SJCRH30 (cell line): ENCODE measurements at regions not wholly inside any gene's neighbourhood (a gene's known extent, or its start where the extent isn't known, plus 50 kb on each side); places are given as distances from the start of the nearest gene placed in this dataset.
"Not testable (repeated sequence)": the region's sequence is repeated elsewhere in the genome, so short reads cannot be mapped to it uniquely, and the experiment has no call there.

ENCODE experiments used
- DNase-seq, 2 experiments: peaks; one replicate each; pipeline ENCODE4 v3.0.0-alpha.2; 2015 to 2020
- H3K27ac ChIP-seq: fragments of 250-450 bp; sonication (Bioruptor Pico); 2 replicates; pipeline ENCODE4 v1.5.1; 2020; ENCODE audit warnings: mild to moderate bottlenecking, moderate library complexity
- H3K27me3 ChIP-seq: fragments of 250-450 bp; sonication (Bioruptor Pico); 2 replicates; pipeline ENCODE4 v1.5.1; 2020; ENCODE audit warnings: mild to moderate bottlenecking, moderate library complexity
- H3K36me3 ChIP-seq: fragments of 250-450 bp; sonication (Bioruptor Pico); 2 replicates; pipeline ENCODE4 v1.5.1; 2020; ENCODE audit warnings: mild to moderate bottlenecking, moderate library complexity
- H3K4me1 ChIP-seq: fragments of 250-450 bp; sonication (Bioruptor Pico); 2 replicates; pipeline ENCODE4 v1.5.1; 2020; ENCODE audit warnings: mild to moderate bottlenecking, moderate library complexity
- H3K4me3 ChIP-seq: fragments of 250-450 bp; sonication (Bioruptor Pico); 2 replicates; pipeline ENCODE4 v1.5.1; 2020; ENCODE audit warnings: mild to moderate bottlenecking, moderate library complexity
- H3K9me3 ChIP-seq: fragments of 250-450 bp; sonication (Bioruptor Pico); replicated peaks from 2 replicates; pipeline ENCODE4 v1.5.1; 2020; ENCODE audit warnings: mild to moderate bottlenecking, moderate library complexity

DNA sequence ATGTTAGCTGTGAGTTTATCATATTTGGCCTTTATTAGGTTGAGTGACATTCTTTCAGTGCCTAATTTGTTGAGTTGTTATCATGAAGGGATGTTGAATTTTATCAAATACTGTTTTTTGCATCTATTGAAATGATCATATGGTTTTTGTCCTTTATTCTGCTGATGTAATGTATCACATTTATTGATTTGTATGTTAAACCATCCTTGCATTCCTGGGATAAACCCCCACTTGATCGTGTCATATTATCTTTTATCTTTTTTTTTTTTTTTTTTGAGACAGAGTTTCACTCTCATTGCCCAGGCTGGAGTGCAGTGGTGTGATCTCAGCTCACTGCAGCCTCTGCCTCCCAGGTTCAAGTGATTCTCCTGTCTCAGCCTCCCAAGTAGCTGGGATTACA, 51.9 kb upstream of the MFGE8 start:
- H3K27ac ChIP-seq, H3K4me1 ChIP-seq, H3K9me3 ChIP-seq, DNase-seq, H3K4me3 ChIP-seq, H3K36me3 ChIP-seq, H3K27me3 ChIP-seq: not testable (repeated sequence)

DNA sequence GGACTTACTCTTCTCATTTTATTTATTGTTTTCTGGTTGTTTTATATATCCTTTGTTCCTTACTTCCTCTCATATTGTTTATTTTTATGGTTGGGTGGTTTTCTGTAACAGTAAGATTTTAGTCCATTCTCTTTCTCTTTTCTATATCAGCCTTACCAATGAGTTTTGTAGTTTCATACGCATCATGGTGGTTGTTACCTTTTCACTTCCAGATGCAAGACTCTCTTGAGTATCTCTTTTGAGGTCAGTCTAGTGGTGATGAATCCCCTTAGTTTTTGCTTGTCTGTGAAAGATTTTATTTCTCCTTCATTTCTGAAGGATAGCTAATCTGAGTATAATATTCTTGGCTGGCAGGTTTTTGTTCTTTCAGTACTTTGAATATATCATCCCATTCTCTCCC, 57.1 kb upstream of the MFGE8 start:
- DNase-seq: no peak
- no peaks in the 10 kb centered on the region for H3K36me3 ChIP-seq
- H3K4me3 ChIP-seq: no peak overlapping the region
- H3K27me3 ChIP-seq: no peaks in the 10 kb centered on the region
- H3K27ac ChIP-seq: no peak overlapping the region
- no peaks in the 10 kb centered on the region for H3K4me1 ChIP-seq
- H3K9me3 ChIP-seq: peaks cover 11% of the 10 kb centered on the region

DNA sequence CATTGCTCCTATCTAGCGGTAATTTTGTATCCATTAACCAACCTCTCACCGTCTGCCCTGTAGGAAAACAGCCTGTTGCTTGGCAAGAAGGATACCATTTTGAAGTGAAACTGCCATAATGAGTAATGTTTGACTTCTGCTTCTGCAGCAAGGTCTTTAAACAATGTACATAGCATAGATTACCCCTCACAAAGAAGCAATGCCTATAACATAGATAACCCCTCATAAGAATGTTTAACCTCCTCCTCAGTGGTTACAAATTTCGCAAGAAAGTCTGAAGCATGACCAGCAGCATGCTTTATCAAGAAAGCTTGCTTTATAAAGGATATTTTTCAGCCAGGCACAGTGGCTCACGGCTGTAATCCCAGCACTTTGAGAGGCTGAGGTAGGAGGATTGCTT, 61.2 kb upstream of the MFGE8 start:
- DNase-seq: no peak
- H3K36me3 ChIP-seq: no peaks in the 10 kb centered on the region
- H3K9me3 ChIP-seq: peaks cover 5% of the 10 kb centered on the region; the same call in 1 of the 2 replicates
- no peak overlapping the region for H3K27ac ChIP-seq
- no peaks in the 10 kb centered on the region for H3K27me3 ChIP-seq
- no peaks in the 10 kb centered on the region for H3K4me1 ChIP-seq
- no peak overlapping the region for H3K4me3 ChIP-seq

DNA sequence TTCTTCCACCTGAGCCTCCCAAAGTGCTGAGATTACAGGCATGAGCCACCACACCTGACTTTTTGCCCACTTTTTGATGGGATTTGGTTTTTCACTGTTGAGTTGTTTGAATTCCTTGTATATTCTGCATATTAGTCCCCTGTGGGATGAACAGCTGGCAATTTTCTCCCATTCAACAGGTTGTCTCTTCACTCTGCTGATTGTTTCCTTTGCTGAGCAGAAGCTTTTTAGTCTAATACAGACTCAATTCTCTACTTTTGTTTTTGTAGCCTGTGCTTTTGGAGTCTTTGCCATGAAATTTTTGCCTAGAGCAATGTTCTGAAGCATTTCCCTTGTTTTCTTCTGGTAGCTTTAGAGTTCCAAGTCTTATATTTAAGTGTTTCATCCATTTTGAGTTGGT, 62.7 kb upstream of the MFGE8 start:
- H3K27me3 ChIP-seq: no peaks in the 10 kb centered on the region
- no peaks in the 10 kb centered on the region for H3K4me1 ChIP-seq
- DNase-seq: no peak
- no peak overlapping the region for H3K27ac ChIP-seq
- no peaks in the 10 kb centered on the region; the same call in 1 of the 2 replicates for H3K9me3 ChIP-seq
- no peak overlapping the region for H3K4me3 ChIP-seq
- no peaks in the 10 kb centered on the region for H3K36me3 ChIP-seq

DNA sequence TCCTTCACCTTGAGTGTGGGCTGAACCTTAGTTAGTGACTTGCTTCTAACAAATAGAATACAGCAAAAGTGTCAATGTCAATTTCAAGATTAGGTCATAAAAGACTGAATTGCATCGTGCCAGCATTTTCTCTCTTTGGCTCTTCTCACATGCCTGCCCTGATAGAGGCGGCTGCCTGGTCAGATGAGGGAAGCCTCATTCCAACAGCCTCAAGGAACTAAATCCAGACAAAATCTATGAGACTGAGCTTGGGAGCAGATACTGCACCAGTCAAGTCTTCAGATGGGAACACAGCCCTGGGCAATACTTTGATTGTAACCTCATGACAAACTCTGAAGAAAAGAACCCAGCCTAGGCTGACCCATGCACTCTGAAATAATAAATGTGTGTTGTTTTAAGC, 63.5 kb upstream of the MFGE8 start:
- no peak overlapping the region for H3K4me3 ChIP-seq
- DNase-seq: no peak
- H3K4me1 ChIP-seq: no peaks in the 10 kb centered on the region
- H3K9me3 ChIP-seq: no peaks in the 10 kb centered on the region
- no peak overlapping the region for H3K27ac ChIP-seq
- H3K27me3 ChIP-seq: peaks cover 3% of the 10 kb centered on the region; the same call in 1 of the 2 replicates
- H3K36me3 ChIP-seq: no peaks in the 10 kb centered on the region

DNA sequence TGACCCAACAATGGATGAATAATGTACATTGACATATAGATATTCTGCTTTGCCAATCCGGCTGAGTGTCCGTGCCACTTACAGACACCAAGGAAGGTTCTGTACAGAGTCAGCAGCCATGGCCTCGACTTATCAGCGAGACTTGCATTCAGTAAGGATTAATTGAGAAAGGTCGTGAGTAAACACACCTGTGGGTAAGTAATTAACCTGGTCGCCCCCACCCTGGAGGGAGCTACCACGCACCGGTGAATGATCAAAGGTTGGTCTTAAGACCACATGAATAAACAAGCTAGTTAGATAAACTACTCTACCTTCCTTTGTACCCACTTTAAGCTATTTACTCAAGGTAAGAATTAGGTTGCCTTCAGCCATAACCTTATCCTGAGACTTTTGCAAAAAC, 66.5 kb upstream of the MFGE8 start:
- no peaks in the 10 kb centered on the region for H3K36me3 ChIP-seq
- H3K27ac ChIP-seq: no peak overlapping the region
- no peaks in the 10 kb centered on the region for H3K4me1 ChIP-seq
- no peak for DNase-seq
- no peaks in the 10 kb centered on the region for H3K9me3 ChIP-seq
- H3K27me3 ChIP-seq: peaks cover 3% of the 10 kb centered on the region; the same call in 1 of the 2 replicates
- no peak overlapping the region for H3K4me3 ChIP-seq

DNA sequence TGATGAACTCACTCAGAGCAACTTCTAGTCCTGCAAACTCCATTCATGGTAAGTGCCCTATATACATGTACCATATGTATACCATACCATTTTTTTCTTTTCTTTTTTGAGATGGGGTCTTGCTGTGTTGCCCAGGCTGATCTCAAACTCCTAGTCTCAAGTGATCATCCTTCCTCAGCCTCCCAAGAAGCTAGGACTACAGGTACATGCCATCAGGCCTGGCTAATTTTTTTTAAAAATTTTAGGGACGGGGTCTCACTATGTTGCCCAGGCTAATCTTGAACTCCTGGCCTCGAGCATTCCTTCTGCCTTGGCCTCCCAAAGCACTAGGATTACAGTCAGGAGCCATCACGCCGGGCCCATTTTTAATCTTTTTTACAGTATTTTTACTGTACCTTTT, 67.3 kb upstream of the MFGE8 start:
- no peaks in the 10 kb centered on the region for H3K36me3 ChIP-seq
- H3K27me3 ChIP-seq: peaks cover 3% of the 10 kb centered on the region; the same call in 1 of the 2 replicates
- H3K4me3 ChIP-seq: no peak overlapping the region
- no peaks in the 10 kb centered on the region for H3K9me3 ChIP-seq
- H3K4me1 ChIP-seq: no peaks in the 10 kb centered on the region
- DNase-seq: no peak
- H3K27ac ChIP-seq: no peak overlapping the region

DNA sequence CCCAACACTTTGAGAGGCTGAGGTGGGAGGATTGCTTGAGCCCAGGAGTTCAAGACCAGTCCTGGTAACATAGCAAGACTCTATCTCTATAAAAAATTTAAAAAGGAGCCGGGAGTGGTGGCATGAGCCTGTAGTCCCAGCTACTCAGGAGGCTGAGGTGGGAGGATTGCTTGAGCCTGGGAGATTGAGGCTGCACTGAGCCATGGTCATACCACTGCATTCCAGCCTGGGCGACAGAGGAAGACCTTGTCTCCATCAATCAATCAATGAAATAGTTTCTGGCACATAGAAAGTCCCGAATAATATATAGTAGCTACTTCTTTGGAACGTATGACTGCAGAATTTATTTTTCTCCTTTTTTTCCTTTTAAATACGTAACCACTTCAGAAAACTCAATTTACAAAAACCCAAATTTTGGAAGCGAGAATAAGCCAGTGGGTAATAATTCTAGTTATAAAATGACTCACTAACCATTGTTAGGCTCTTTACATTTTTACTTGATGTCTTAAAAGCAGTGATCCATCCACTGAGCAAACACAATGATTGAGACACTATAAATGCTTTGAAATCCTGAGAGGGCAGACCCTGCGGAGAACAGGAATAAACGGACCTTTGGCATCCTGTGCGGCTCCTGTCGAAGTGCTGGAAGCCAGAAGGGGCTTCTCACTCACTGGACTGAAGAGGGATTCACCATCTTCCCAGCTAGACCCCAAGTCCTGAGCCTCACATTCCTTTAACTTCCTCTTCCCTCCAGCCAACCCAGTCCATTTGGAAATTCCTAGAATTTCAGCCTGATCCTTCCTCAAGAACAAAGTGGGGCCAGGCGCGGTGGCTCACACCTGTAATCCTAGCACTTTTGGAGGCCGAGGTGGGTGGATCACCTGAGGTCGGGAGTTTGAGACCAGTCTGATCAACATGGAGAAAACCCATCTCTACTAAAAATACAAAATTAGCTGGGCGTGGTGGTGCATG, 68.4 kb upstream of the MFGE8 start:
- Histone ChIP-seq H3K4me3 (no peak overlapping the region), H3K36me3 (no peaks in the 10 kb centered on the region), H3K27ac (no peak overlapping the region), H3K4me1 (no peaks in the 10 kb centered on the region), H3K27me3 (peaks cover 3% of the 10 kb centered on the region; the same call in 1 of the 2 replicates), H3K9me3 (no peaks in the 10 kb centered on the region)
- DNase-seq: no peak

DNA sequence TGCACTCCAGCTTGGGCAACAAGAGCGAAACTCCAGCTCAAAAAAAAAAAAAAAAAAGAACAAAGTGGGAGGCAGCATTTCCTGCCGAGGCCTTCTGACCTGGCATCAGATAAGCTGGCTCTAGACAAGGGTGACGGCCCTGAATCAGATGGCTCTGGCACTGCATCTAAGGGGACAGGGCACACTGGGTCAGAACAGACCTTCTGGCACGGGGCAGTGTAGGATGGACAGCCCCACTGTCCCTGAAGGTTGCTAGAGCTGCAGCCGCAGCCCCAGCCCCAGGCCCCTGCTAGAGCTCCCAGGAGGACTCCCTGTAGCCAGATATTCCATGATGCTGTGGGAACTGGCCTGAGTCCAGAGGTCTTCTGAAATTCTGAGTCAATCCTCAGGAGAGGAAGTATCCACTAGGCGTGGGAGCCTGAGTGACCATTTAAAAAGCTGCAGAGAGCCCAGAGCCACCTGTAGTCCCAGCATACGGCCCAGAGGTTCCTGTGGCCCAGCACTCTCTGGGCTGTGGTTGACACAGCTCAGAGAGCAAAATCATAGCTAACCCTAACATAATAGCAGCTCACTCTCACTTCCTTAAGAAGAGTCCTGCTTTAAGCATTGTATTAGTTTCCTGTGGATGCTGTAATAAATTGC, 69.2 kb upstream of the MFGE8 start:
- Histone ChIP-seq H3K36me3 (no peaks in the 10 kb centered on the region), H3K4me1 (no peaks in the 10 kb centered on the region), H3K4me3 (no peak overlapping the region), H3K27ac (no peak overlapping the region), H3K9me3 (no peaks in the 10 kb centered on the region), H3K27me3 (peaks cover 3% of the 10 kb centered on the region; the same call in 1 of the 2 replicates)
- peak in 1 of 2 experiments; percentile 8 for DNase-seq

DNA sequence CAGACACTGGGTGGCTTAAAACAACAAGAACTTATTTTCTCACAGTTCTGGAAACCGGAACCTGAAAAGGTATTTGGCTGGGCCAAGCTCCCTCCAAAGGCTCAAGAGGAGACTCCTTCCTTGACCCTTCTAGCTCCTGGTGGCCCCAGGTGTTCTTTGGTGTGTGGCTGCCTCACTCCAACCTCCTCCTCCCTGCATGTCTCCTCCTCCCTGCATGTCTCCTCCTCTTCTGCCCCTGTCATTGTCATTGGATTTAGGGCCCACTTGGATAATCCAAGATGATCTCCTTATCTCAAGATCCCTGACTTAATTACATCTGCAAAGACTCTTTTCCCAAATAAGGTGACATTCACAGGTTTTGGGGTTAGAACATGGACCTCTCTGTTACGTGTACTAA, 69.8 kb upstream of the MFGE8 start:
- DNase-seq: no peak
- no peak overlapping the region for H3K4me3 ChIP-seq
- H3K36me3 ChIP-seq: no peaks in the 10 kb centered on the region
- no peak overlapping the region for H3K27ac ChIP-seq
- H3K9me3 ChIP-seq: no peaks in the 10 kb centered on the region
- H3K4me1 ChIP-seq: no peaks in the 10 kb centered on the region
- H3K27me3 ChIP-seq: peaks cover 3% of the 10 kb centered on the region; the same call in 1 of the 2 replicates

DNA sequence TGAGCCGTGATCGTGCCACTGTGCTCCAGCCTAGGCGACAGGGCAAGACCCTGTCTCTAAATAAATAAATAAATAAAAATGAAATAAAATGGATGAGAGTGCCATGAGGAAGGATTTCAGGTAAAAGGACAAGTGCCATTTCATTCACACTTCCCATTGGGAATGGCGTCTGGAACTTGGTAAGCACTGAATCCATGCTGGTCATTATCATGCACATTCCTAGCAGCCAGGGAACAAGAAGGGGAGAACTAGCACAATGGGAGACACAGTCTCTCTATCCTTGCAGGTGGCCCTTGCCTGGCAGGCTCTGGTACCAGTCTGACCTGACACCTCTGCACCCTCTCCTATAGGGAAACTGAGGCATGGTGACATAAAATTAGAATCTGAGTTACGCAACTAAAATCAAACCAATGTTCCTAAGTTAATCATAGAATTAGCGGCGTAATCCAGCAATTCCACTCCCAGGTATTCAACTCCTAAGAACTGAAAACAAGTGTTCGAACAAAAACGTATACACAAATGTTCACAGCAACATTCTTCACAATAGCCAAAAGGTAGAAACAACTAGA, 70.8 kb upstream of the MFGE8 start:
- H3K36me3 ChIP-seq: no peaks in the 10 kb centered on the region
- H3K9me3 ChIP-seq: no peaks in the 10 kb centered on the region
- no peak overlapping the region for H3K27ac ChIP-seq
- H3K4me1 ChIP-seq: no peaks in the 10 kb centered on the region
- no peak for DNase-seq
- H3K27me3 ChIP-seq: peaks cover 3% of the 10 kb centered on the region; the same call in 1 of the 2 replicates
- H3K4me3 ChIP-seq: no peak overlapping the region

DNA sequence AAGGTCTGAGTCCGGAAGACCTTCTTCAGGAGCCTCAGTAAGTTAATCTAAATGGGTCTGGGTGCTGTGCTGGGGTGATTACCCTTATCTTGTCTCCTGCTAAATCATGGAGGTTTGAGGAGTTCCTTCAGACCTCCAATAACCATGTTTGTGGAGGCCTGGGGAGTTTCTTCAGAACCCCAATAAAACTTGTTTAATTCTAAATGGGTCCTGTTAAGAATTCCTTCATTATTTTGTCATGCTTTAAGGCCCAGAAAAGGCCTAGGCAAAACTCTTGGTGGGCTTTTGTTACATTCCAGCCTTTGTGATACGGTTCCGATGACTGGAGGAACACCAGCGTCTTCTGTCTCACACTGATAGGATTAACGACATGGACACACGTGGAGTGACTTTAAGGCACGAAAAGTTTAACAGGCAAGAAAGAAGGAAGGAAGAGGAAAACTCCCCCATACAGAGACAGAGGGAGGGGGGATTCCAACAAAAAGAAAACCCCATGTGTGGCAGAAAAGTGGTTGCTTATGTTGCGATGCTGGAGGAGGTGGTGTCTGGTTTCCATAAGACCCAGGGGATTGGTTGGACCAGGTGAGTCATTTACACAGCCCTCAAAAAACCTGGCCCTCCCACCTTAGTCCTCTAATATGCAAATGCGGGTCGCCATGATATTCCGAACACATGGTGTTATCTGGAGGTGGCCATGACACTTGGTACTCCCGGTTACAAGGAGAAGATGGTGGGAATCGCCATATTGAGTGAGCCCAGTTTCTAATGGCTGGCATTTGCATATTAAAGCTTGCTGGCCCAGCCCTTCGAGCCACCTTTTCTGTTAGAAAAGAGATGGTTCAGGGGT, 72.6 kb upstream of the MFGE8 start:
- no peak for DNase-seq
- H3K4me1 ChIP-seq: no peaks in the 10 kb centered on the region
- H3K9me3 ChIP-seq: no peaks in the 10 kb centered on the region

DNA sequence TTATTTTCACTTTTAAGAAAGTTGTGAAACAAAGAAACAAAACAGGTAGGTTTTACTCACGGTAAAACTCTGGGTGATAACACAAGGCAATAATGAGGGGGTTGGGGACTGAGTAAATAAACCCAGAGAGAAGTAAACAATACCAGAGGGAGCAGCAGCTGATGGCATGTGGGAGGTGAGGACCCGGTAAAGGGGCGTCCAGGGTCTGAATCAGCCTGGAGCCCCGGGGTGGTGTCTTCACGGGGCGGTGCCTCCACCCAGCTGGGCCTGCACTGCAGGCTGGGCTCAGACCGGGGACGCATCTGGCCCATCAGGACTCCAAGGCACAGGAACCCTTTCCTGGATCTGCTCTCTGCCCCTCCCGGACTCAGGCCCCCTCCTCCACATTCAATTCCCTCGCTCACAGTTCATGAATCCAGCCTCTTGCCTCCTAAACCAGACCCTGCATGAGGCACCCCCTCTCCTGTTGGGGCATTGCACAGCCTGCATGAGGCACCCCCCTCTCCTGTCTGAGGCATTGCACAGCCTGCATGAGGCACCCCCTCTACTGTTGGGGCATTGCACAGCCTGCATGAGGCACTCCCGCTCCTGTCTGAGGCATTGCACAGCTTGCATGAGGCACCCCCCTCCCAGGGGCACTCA, 73.9 kb upstream of the MFGE8 start:
- Histone ChIP-seq H3K36me3 (no peaks in the 10 kb centered on the region), H3K9me3 (no peaks in the 10 kb centered on the region), H3K27ac (no peak overlapping the region), H3K27me3 (no peaks in the 10 kb centered on the region), H3K4me1 (no peaks in the 10 kb centered on the region), H3K4me3 (no peak overlapping the region)
- no peak for DNase-seq

More for the DNA sequence above, 72.6 kb upstream of the MFGE8 start:
- no peaks in the 10 kb centered on the region for H3K36me3 ChIP-seq
- peaks cover 3% of the 10 kb centered on the region; the same call in 1 of the 2 replicates for H3K27me3 ChIP-seq
- H3K4me3 ChIP-seq: no peak overlapping the region
- no peak overlapping the region for H3K27ac ChIP-seq

DNA sequence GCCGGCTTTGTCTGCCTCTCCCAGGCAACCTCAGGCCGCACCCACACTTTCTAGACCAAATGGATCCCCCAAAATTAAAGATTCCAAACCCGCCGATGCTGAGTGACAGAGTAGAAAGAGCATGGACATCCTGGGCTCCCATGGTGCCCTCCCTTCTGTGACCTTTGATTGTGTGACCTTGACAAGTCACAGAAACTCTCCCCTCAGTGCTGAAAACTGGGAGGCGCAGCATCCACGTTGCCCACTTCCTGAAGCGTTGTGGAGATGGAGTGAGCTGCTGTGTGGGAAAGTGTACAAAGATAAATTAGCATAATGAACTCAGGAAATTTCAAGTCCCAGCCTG, 74.4 kb upstream of the MFGE8 start:
- Histone ChIP-seq H3K27ac (no peak overlapping the region), H3K36me3 (no peaks in the 10 kb centered on the region), H3K4me1 (no peaks in the 10 kb centered on the region), H3K27me3 (no peaks in the 10 kb centered on the region), H3K9me3 (no peaks in the 10 kb centered on the region), H3K4me3 (no peak overlapping the region)
- no peak for DNase-seq
